ENCODE measurements at regions not wholly inside any gene's neighbourhood (a gene's known extent, or its start where the extent isn't known, plus 50 kb on each side); places are given as distances from the start of the nearest gene placed in this dataset.

GRCh38 chr19:32022731-32023563 lies 322.5 kb upstream of the ZNF507 start:
- TF ChIP-seq ZBTB33 (IDR thresholded peaks at IDR 0.05; ENCODE audit: borderline replicate concordance, low read depth) (no peak), SMC3 (IDR thresholded peaks at IDR 0.05; ENCODE audit: low read depth, low read length) (no peak), CTCF (IDR thresholded peaks at IDR 0.05) (no peak)

Data from SK-N-SH (cell line).